Panc1 (cell line): ENCODE measurements at regions not wholly inside any gene's neighbourhood (a gene's known extent, or its start where the extent isn't known, plus 50 kb on each side); places are given as distances from the start of the nearest gene placed in this dataset.

Experiments
- ATAC-seq: fragments of 200-7000 bp; cut with Tn5 transposase; 2 replicates; pipeline ENCODE4 v1.9.1; 2020; ENCODE audit warnings: mild to moderate bottlenecking, moderate library complexity
- BruUV-seq: library from RNA; stranded (reverse); fragments of 400-500 nt; replicated peaks from 2 replicates; lab custom pipeline; 2021; lab: Mats Ljungman, UMichigan
- CTCF ChIA-PET: fragments of 300-600 bp; sonication (Branson Sonifier 250); formaldehyde crosslinking; loops from one replicate; lab custom pipeline; 2022; ENCODE audit warnings: antibody characterized with exemption; lab: Charles Lee
- POLR2A ChIA-PET: fragments of 300-600 bp; sonication (Branson Sonifier 250); formaldehyde crosslinking; loops from one replicate; lab custom pipeline; 2022; ENCODE audit warnings: antibody characterized with exemption; lab: Charles Lee
- DNase-seq: peaks from one replicate; pipeline ENCODE4 v3.0.0-alpha.2; 2010; ENCODE audit warnings: low read depth, low spot score
- H3K27ac ChIP-seq: 2 replicates; pipeline ENCODE4 v1.5.1; 2011; ENCODE audit warnings: mild to moderate bottlenecking, low read length, inconsistent platforms
- H3K27me3 ChIP-seq: fragments of 200-500 bp; sonication (Bioruptor generic); 2 replicates; pipeline ENCODE4 v1.6.0; 2014; ENCODE audit warnings: low read length, inconsistent platforms; ENCODE audit not compliant: control insufficient read depth, insufficient read depth
- H3K36me3 ChIP-seq: fragments of 200-500 bp; sonication (Bioruptor generic); 2 replicates; pipeline ENCODE4 v1.5.1; 2014; ENCODE audit warnings: inconsistent platforms, mild to moderate bottlenecking, low read length, moderate library complexity; ENCODE audit not compliant: control insufficient read depth, insufficient read depth
- H3K4me1 ChIP-seq: 2 replicates; pipeline ENCODE4 v1.5.1; 2011; ENCODE audit warnings: inconsistent platforms, mild to moderate bottlenecking, low read length, moderate library complexity; ENCODE audit not compliant: control insufficient read depth, insufficient read depth
- H3K4me3 ChIP-seq, 2 experiments: 2 replicates each; pipeline ENCODE4 v1.5.1; 2011 to 2012; ENCODE audit warnings: low read depth in 2 of 2, low read length in 2 of 2, mild to moderate bottlenecking in 2 of 2, inconsistent platforms in 1 of 2, moderate library complexity in 1 of 2
- H3K9me3 ChIP-seq: fragments of 200-500 bp; sonication (Bioruptor generic); 2 replicates; pipeline ENCODE4 v1.5.1; 2014; ENCODE audit warnings: low read depth, mild to moderate bottlenecking, inconsistent platforms, low read length, moderate library complexity; ENCODE audit not compliant: control insufficient read depth, insufficient read depth
- CTCF ChIP-seq: fragments of 450-650 bp; IDR thresholded peaks from 2 replicates; pipeline ENCODE4 v1.5.1; 2017; ENCODE audit warnings: mild to moderate bottlenecking
- POLR2AphosphoS5 ChIP-seq: IDR thresholded peaks from 2 replicates; pipeline ENCODE4 v1.6.1; 2012; ENCODE audit warnings: mild to moderate bottlenecking, low read depth, low read length, moderate library complexity
- REST ChIP-seq, 2 experiments: IDR thresholded peaks; 2 replicates each; pipeline ENCODE4 v1.6.1; 2011 to 2012; ENCODE audit warnings: low read depth in 2 of 2, control low read depth in 1 of 2, low read length in 1 of 2, mild to moderate bottlenecking in 1 of 2, moderate library complexity in 1 of 2; ENCODE audit not compliant: insufficient read depth in 1 of 2
- SIN3A ChIP-seq: IDR thresholded peaks from 2 replicates; pipeline ENCODE4 v1.6.1; 2012; ENCODE audit warnings: low read depth, mild to moderate bottlenecking, low read length, moderate library complexity, borderline replicate concordance; ENCODE audit not compliant: insufficient read depth
- TCF7L2 ChIP-seq: IDR thresholded peaks from 2 replicates; pipeline ENCODE4 v1.6.1; 2011; ENCODE audit warnings: mild to moderate bottlenecking, low read depth, low read length, inconsistent platforms
- in situ Hi-C: cut with HindIII; loops from 2 replicates; pipeline ENCODE4 v1.10.0; 2016; ENCODE audit warnings: low sequenced_read_pairs, low pct_unique_long_range_greater_than_20kb
- intact Hi-C: fragments of 100-400 bp; cut with micrococcal nuclease; formaldehyde crosslinking; loops from one replicate; pipeline ENCODE4 v1.10.0; 2022; ENCODE audit not compliant: unreplicated experiment

- no peak overlapping the region for H3K27ac ChIP-seq
- intact Hi-C loops: no loop called here
- CTCF ChIA-PET: no interaction called here
Measured at GRCh38 chr20:40257763-40258162, 431.3 kb downstream of the MAFB start.

GRCh38 chr20:40255365-40255764 lies 433.7 kb downstream of the MAFB start:
- ChIA-PET CTCF (interaction anchor here (0.6 kb wide), 1 partner anchor 1351 kb away, joined by 3 read pairs; no protein-coding TSS in a partner anchor), POLR2A (no interaction called here)
- in situ Hi-C loops: no loop called here
- ATAC-seq (no peak), DNase-seq (no peak)
- intact Hi-C loops: no loop called here
- no peak overlapping the region for H3K27ac ChIP-seq
- no peak for TF ChIP-seq SIN3A
- peak; percentile 7; the same call in 1 of the 2 replicates for TF ChIP-seq CTCF
- no peaks in the 10 kb centered on the region for H3K9me3 ChIP-seq
- H3K36me3 ChIP-seq: no peaks in the 10 kb centered on the region
- no peaks in the 10 kb centered on the region for H3K4me1 ChIP-seq
- no peaks in the 10 kb centered on the region for H3K27me3 ChIP-seq
- no peak overlapping the region for H3K4me3 ChIP-seq
- no TSS peak for BruUV-seq

More at GRCh38 chr20:40257763-40258162, 431.3 kb downstream of the MAFB start:
- no peak for TF ChIP-seq SIN3A
- TF ChIP-seq REST (IDR thresholded peaks at IDR 0.05; ENCODE audit: insufficient read depth in 1 of 2, low read depth in 2 of 2, low read length in 1 of 2): no peak
- TF ChIP-seq POLR2AphosphoS5: no peak
- no peak for TF ChIP-seq TCF7L2
- no peak for TF ChIP-seq CTCF
- BruUV-seq: no TSS peak
- ATAC-seq: no peak
- H3K4me1 ChIP-seq: no peaks in the 10 kb centered on the region
- in situ Hi-C loops: no loop called here
- DNase-seq: no peak
- H3K27me3 ChIP-seq: no peaks in the 10 kb centered on the region
- H3K36me3 ChIP-seq: no peaks in the 10 kb centered on the region
- H3K4me3 ChIP-seq: no peak overlapping the region
- POLR2A ChIA-PET: no interaction called here
- H3K9me3 ChIP-seq: no peaks in the 10 kb centered on the region
